ENCODE measurements at regions not wholly inside any gene's neighbourhood (a gene's known extent, or its start where the extent isn't known, plus 50 kb on each side); places are given as distances from the start of the nearest gene placed in this dataset.

DNA sequence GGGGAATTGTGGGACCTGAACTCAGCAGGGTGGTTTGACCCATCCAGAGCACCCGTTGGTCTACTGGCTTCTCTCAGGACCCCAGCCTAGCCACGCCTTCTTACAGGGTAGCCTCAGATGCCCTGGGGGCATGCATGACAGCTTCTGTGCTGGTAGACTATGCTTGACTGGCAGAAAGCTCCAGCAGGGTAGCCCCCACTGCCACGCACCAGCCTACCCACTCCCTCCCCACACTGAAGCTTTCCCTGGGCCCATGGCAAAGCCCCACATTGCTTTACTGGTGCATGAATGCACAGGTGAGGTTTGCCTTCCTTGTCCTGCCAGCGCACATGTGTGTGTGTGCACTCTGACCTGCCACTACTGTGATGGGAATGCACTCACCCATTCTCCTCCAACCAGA, 772.2 kb downstream of the LRFN5 start:
- CTCF ChIA-PET = no interaction called here
- Histone ChIP-seq H3K9ac (ENCODE audit: low read length) (no peak overlapping the region), H2AFZ (ENCODE audit: low read length) (no peak overlapping the region), H3K4me2 (ENCODE audit: low read length) (no peak overlapping the region), H3K27ac (ENCODE audit: low read length) (no peak overlapping the region), H3K4me1 (ENCODE audit: insufficient read depth, low read length) (peaks cover 6% of the 10 kb centered on the region; the same call in 1 of the 2 replicates), H3K27me3 (ENCODE audit: low read length) (no peaks in the 10 kb centered on the region), H3K9me3 (ENCODE audit: low read length) (no peaks in the 10 kb centered on the region), H3K36me3 (ENCODE audit: low read depth, low read length) (no peaks in the 10 kb centered on the region), H4K20me1 (ENCODE audit: low read length) (no peaks in the 10 kb centered on the region), H3K79me2 (ENCODE audit: low read length) (no peaks in the 10 kb centered on the region), H3K4me3 (ENCODE audit: low read length) (no peak overlapping the region), H3K9me2 (replicated peaks; ENCODE audit: low read length) (no peaks in the 10 kb centered on the region), H3F3A (ENCODE audit: low read length, unreplicated experiment) (no peaks in the 10 kb centered on the region)
- ATAC-seq = no peak
- intact Hi-C loops (cut with micrococcal nuclease) = no loop called here
- BruUV-seq (replicated peaks) = no TSS peak
- POLR2A ChIA-PET (ENCODE audit: unreplicated experiment) = no interaction called here
- peak; percentile 6 for DNase-seq
- no peak for TF ChIP-seq EZH2 (IDR thresholded peaks at IDR 0.05; ENCODE audit: low read length, unreplicated experiment)
- no peak for TF ChIP-seq EZH2phosphoT487 (IDR thresholded peaks at IDR 0.05; ENCODE audit: borderline replicate concordance, low read length)
- TF ChIP-seq CTCF (conservative IDR thresholded peaks at IDR 0.05; ENCODE audit: low read depth, low read length) = no peak

DNA sequence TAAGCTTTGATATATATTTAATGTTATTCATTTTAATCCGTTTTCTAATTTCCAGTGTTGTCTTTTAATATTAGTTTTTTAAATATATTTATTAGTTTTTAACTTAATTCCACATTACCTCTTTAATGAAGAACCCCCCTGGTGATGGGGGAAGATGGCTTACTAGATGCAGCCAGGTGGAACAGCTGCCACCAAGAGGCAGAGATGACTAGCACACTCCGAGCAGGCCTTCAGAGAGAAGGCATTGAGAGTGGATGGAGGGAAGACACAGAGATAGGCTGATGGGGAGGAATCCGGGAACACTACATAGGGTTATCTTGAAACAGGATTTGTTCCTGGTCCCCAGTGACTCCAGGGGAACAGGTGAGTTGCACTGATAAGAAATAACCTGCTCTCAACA, 771.6 kb downstream of the LRFN5 start:
- DNase-seq = no peak
- Histone ChIP-seq H3K4me3 (ENCODE audit: low read length) (no peak overlapping the region), H3K27ac (ENCODE audit: low read length) (no peak overlapping the region), H3K9ac (ENCODE audit: low read length) (no peak overlapping the region), H3K36me3 (ENCODE audit: low read depth, low read length) (no peaks in the 10 kb centered on the region), H3K4me1 (ENCODE audit: insufficient read depth, low read length) (peaks cover 6% of the 10 kb centered on the region; the same call in 1 of the 2 replicates), H3K4me2 (ENCODE audit: low read length) (no peak overlapping the region), H3F3A (ENCODE audit: low read length, unreplicated experiment) (no peaks in the 10 kb centered on the region), H4K20me1 (ENCODE audit: low read length) (no peaks in the 10 kb centered on the region), H3K79me2 (ENCODE audit: low read length) (no peaks in the 10 kb centered on the region), H2AFZ (ENCODE audit: low read length) (no peak overlapping the region), H3K9me3 (ENCODE audit: low read length) (no peaks in the 10 kb centered on the region), H3K9me2 (replicated peaks; ENCODE audit: low read length) (no peaks in the 10 kb centered on the region), H3K27me3 (ENCODE audit: low read length) (no peaks in the 10 kb centered on the region)
- TF ChIP-seq EZH2 (IDR thresholded peaks at IDR 0.05; ENCODE audit: low read length, unreplicated experiment) = no peak
- TF ChIP-seq CTCF (conservative IDR thresholded peaks at IDR 0.05; ENCODE audit: low read depth, low read length) = 0 out of 2 replicates have a peak, but pooled peaks have one; percentile 8
- ChIA-PET POLR2A (ENCODE audit: unreplicated experiment) (no interaction called here), CTCF (no interaction called here)
- intact Hi-C loops (cut with micrococcal nuclease) = no loop called here
- ATAC-seq = no peak
- BruUV-seq (replicated peaks) = no TSS peak

DNA sequence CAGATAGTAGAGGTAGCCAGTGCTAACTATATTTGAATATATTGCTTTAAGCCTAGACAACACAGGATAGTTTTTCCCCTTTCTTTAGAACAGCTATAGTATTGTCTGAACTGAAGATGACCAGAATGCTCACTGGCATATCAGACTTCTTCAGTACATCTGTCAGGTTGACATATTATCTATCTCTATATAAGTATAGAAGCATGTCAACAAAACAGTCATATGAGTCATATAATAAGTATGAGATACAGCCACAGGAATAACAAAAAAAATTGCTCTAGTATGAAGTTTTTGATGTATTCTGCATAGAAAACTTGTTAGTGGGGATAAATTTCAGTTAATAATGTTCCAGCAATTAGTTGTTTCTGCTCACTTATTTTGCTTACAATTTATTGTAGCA, 767.7 kb downstream of the LRFN5 start:
- TF ChIP-seq EZH2 (IDR thresholded peaks at IDR 0.05; ENCODE audit: low read length, unreplicated experiment) (no peak), EZH2phosphoT487 (IDR thresholded peaks at IDR 0.05; ENCODE audit: borderline replicate concordance, low read length) (no peak), CTCF (conservative IDR thresholded peaks at IDR 0.05; ENCODE audit: low read depth, low read length) (no peak)
- Histone ChIP-seq H3K9me2 (replicated peaks; ENCODE audit: low read length) (no peaks in the 10 kb centered on the region), H3K79me2 (ENCODE audit: low read length) (no peaks in the 10 kb centered on the region), H3K9me3 (ENCODE audit: low read length) (no peaks in the 10 kb centered on the region), H3F3A (ENCODE audit: low read length, unreplicated experiment) (no peaks in the 10 kb centered on the region), H3K36me3 (ENCODE audit: low read depth, low read length) (no peaks in the 10 kb centered on the region), H3K4me2 (ENCODE audit: low read length) (no peak overlapping the region), H3K9ac (ENCODE audit: low read length) (no peak overlapping the region), H2AFZ (ENCODE audit: low read length) (no peak overlapping the region), H3K27me3 (ENCODE audit: low read length) (no peaks in the 10 kb centered on the region), H3K4me1 (ENCODE audit: insufficient read depth, low read length) (peaks cover 6% of the 10 kb centered on the region; the same call in 1 of the 2 replicates), H3K27ac (ENCODE audit: low read length) (no peak overlapping the region), H3K4me3 (ENCODE audit: low read length) (no peak overlapping the region), H4K20me1 (ENCODE audit: low read length) (no peaks in the 10 kb centered on the region)
- intact Hi-C loops (cut with micrococcal nuclease) = no loop called here
- ChIA-PET POLR2A (ENCODE audit: unreplicated experiment) (no interaction called here), CTCF (no interaction called here)
- DNase-seq (peak; percentile 41), ATAC-seq (peak; percentile 93)
- BruUV-seq (replicated peaks) = no TSS peak

Data from PC-3 (cell line).